ENCODE measurements at regions not wholly inside any gene's neighbourhood (a gene's known extent, or its start where the extent isn't known, plus 50 kb on each side); places are given as distances from the start of the nearest gene placed in this dataset.

DNA sequence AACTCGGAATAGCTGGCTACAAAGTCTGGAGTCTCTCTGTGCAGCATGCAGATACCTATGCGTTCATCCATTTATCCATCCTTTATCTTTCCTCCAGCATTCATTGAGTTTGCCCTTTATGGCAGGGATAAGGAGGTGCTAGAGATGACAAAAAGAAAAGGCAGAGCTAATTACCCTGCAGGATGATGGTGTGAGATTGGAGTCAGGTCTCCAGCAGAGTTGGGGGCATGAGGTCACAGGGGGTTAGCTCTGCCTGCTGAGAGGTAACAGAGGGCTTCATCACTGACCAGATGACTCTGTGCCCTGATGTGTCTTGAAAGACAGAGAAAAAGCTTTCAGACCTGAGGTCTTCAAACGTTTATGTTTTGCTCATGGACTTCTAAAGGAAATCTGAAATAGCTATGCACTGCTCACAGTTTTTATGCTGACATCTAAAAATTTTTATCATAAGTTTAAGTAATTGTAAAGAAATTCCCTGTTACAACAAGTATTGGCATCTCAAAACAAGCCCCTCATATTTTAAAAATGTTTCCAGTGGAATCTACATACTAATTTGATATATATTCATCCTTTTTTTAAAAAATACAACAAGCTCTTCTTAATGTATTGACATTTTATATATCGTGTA, 132.3 kb upstream of the ANKRD28 start:
- intact Hi-C loops (cut with micrococcal nuclease) = no loop called here
- TF ChIP-seq, protein P1, sequence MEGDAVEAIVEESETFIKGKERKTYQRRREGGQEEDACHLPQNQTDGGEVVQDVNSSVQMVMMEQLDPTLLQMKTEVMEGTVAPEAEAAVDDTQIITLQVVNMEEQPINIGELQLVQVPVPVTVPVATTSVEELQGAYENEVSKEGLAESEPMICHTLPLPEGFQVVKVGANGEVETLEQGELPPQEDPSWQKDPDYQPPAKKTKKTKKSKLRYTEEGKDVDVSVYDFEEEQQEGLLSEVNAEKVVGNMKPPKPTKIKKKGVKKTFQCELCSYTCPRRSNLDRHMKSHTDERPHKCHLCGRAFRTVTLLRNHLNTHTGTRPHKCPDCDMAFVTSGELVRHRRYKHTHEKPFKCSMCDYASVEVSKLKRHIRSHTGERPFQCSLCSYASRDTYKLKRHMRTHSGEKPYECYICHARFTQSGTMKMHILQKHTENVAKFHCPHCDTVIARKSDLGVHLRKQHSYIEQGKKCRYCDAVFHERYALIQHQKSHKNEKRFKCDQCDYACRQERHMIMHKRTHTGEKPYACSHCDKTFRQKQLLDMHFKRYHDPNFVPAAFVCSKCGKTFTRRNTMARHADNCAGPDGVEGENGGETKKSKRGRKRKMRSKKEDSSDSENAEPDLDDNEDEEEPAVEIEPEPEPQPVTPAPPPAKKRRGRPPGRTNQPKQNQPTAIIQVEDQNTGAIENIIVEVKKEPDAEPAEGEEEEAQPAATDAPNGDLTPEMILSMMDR (IDR thresholded peaks at IDR 0.05) = no peak
- Mint-ChIP-seq H3K4me3 (no peak overlapping the region), H3K9me3 (no peaks in the 10 kb centered on the region), H3K27me3 (no peaks in the 10 kb centered on the region), H3K4me1 (no peaks in the 10 kb centered on the region), H3K36me3 (ENCODE audit: low read depth) (no peaks in the 10 kb centered on the region), H3K27ac (no peak overlapping the region)
- ChIA-PET POLR2A (interaction anchor here (0.6 kb wide), 1 partner anchor 587 kb away, joined by 3 read pairs; no protein-coding TSS in a partner anchor), CTCF (no interaction called here)
- no peak for DNase-seq
- no peak for ATAC-seq (ENCODE audit: low read depth)

DNA sequence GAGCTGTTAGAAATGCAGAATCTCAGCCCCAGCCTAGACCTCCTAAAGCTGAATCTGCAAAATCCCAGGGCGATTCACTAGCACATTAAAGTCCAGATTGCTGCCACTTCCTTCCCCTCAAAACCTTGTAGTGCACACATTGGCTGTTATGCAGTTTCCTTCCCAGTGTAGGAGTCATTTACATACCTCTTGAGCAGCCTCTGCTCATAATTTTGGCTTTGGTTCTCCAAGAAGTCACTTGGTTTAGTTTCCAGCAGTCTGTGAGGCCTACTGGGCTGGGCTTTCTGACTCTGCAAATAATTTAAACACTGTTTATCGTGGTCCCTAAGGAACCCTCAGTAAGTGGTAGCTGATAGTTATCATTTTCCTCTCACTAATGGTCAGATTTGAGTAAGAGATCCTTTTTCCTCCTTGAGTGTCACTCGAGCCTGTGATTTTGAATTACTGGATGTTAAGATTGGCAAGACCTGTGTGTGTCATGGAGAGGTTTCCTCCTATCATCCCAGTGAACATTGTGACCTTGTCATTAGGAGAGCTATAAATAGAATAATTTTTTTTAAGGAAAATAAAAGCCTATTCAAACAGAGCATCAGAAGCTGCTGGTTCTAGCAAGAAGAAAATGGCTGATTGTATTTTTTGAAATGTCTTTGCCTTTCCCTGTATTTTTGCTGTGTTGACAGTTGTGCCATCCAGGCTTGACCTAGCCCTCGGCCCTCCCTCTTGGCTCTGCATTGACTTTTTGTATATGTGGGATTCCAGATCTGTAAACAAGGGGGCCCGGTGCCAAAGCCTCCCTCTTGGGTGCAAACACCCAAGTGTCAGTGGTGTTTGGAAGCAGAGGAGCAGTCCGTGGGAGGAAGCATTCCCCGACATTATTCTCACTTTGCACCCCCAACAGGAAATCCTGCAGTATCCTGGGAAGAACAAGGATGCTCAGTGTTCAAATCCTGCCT, 134.8 kb upstream of the ANKRD28 start:
- Mint-ChIP-seq H3K27ac (no peak overlapping the region), H3K4me3 (no peak overlapping the region), H3K4me1 (no peaks in the 10 kb centered on the region), H3K36me3 (ENCODE audit: low read depth) (no peaks in the 10 kb centered on the region), H3K27me3 (no peaks in the 10 kb centered on the region), H3K9me3 (no peaks in the 10 kb centered on the region)
- ATAC-seq (ENCODE audit: low read depth) (no peak), DNase-seq (no peak)
- TF ChIP-seq, protein P1 (IDR thresholded peaks at IDR 0.05) = no peak
- ChIA-PET CTCF (no interaction called here), POLR2A (no interaction called here)
- intact Hi-C loops (cut with micrococcal nuclease) = no loop called here

DNA sequence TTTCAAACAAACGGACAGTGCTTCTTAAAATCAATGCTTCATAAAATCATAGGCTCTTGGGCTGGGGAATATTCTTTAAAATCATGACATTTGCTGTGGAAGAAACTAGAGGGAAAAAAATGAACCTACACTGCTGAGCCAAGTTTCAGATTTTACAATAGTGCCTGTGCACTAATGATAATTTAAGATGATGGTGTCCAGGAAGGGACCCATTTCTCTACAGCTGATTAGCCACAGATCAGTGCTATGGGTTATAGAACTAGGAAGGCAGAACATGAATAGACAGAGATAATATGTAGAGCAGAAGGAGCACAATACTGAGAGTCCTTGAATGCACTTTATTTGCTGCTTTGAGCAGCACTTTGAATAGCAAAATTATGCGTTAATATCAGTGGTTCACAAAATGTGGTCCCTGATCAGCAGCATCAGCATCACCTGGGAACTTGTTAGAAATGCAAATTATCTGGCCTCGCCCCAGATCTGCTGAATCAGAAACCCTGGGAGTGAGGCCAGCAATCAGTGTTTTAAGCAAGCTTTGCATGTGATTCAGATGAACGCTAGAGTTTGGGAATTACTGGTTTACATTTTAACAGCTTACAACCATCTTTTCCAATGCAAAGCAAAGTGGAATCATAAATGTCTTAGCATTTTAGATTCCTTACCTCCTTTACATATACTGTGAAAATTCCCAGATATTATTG, 135.8 kb upstream of the ANKRD28 start:
- intact Hi-C loops (cut with micrococcal nuclease) = no loop called here
- Mint-ChIP-seq H3K4me3 (no peak overlapping the region), H3K27ac (no peak overlapping the region), H3K9me3 (no peaks in the 10 kb centered on the region), H3K27me3 (no peaks in the 10 kb centered on the region), H3K36me3 (ENCODE audit: low read depth) (no peaks in the 10 kb centered on the region), H3K4me1 (no peaks in the 10 kb centered on the region)
- TF ChIP-seq, protein P1 (IDR thresholded peaks at IDR 0.05) = no peak
- CTCF ChIA-PET = no interaction called here
- ATAC-seq (ENCODE audit: low read depth) (no peak), DNase-seq (no peak)
- POLR2A ChIA-PET = no interaction called here

DNA sequence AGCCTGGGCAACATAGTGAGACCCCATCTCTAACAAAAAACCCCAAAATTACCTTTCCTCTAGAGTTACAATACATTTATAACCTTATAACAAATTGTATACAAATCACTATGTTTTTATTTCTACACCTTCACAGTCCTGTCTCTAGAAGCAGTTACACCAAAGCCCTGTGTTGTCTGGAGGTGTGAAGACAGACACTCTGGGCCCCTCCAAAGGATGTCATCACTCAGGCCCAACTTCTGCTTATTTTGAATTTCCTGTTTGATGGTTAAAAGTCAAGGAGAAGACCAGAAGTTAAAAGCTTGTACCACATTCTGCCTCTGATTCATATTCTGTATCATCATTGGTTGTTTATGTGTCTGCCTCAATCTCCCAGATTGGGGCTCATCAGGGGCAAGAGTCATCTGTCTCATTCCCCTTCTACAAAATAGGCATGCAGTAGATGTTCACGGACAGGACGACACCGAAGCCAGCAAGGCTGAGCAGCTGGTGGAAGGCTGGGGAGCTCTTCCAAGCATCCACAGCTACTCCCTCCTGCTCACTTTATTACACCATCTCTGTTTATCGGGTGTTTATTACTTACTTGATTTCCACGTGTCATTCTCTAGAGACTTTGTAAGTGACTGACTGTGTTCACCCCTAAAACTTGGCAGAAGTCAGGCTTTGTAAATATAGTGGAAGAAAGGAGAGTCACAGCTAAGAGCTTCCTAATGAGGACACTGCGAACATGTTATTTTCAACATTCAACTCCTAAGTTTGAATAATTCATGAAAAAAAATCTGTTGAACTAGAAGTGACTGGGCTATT, 136.8 kb upstream of the ANKRD28 start:
- Mint-ChIP-seq H3K27me3 (no peaks in the 10 kb centered on the region), H3K9me3 (no peaks in the 10 kb centered on the region), H3K27ac (no peak overlapping the region), H3K4me3 (no peak overlapping the region), H3K36me3 (ENCODE audit: low read depth) (no peaks in the 10 kb centered on the region), H3K4me1 (no peaks in the 10 kb centered on the region)
- intact Hi-C loops (cut with micrococcal nuclease) = no loop called here
- ATAC-seq (ENCODE audit: low read depth) = no peak
- TF ChIP-seq, protein P1 (IDR thresholded peaks at IDR 0.05) = no peak
- ChIA-PET CTCF (no interaction called here), POLR2A (no interaction called here)
- no peak for DNase-seq

Data from activated B cell treated with CpG ODN at 0.5 μM for 24 hours (primary cell).